GM18511 (cell line): ENCODE measurements at regions not wholly inside any gene's neighbourhood (a gene's known extent, or its start where the extent isn't known, plus 50 kb on each side); places are given as distances from the start of the nearest gene placed in this dataset.
"Not testable (repeated sequence)": the region's sequence is repeated elsewhere in the genome, so short reads cannot be mapped to it uniquely, and the experiment has no call there.

Source experiments
- ATAC-seq: cut with Tn5 transposase; IDR thresholded peaks from one replicate; pipeline ENCODE4 v1.9.1; 2021; ENCODE audit warnings: mild to moderate bottlenecking, moderate library complexity; ENCODE audit not compliant: unreplicated experiment

GRCh38 chr5:121429761-121430160 lies 421.9 kb upstream of the FTMT start:
- ATAC-seq = no peak

- ATAC-seq = no peak
These were observed 421.1 kb upstream of the FTMT start for GRCh38 chr5:121430538-121430937.

GRCh38 chr5:121445511-121445910 lies 406.2 kb upstream of the FTMT start:
- ATAC-seq = no peak

GRCh38 chr5:121462441-121462840 lies 389.2 kb upstream of the FTMT start:
- ATAC-seq = no peak

- not testable (repeated sequence) for ATAC-seq
These were observed 380.5 kb upstream of the FTMT start for GRCh38 chr5:121471222-121471621.

- no peak for ATAC-seq
These were observed 373.0 kb upstream of the FTMT start for GRCh38 chr5:121478636-121479035.

GRCh38 chr5:121479337-121479736 lies 372.3 kb upstream of the FTMT start:
- ATAC-seq = no peak

- no peak for ATAC-seq
These were observed 366.4 kb upstream of the FTMT start for GRCh38 chr5:121485281-121485680.

- not testable (repeated sequence) for ATAC-seq
These were observed 365.7 kb upstream of the FTMT start for GRCh38 chr5:121485999-121486398.

GRCh38 chr5:121489972-121490371 lies 361.7 kb upstream of the FTMT start:
- no peak for ATAC-seq

GRCh38 chr5:121497176-121497575 lies 354.5 kb upstream of the FTMT start:
- ATAC-seq = no peak

GRCh38 chr5:121500310-121500709 lies 351.4 kb upstream of the FTMT start:
- no peak for ATAC-seq

- no peak for ATAC-seq
These were observed 348.4 kb upstream of the FTMT start for GRCh38 chr5:121503111-121503840.

GRCh38 chr5:121516997-121517396 lies 334.7 kb upstream of the FTMT start:
- no peak for ATAC-seq

GRCh38 chr5:121525706-121526105 lies 326.0 kb upstream of the FTMT start:
- no peak for ATAC-seq

GRCh38 chr5:121526908-121527307 lies 324.8 kb upstream of the FTMT start:
- ATAC-seq = no peak

GRCh38 chr5:121533814-121534213 lies 317.9 kb upstream of the FTMT start:
- no peak for ATAC-seq

- ATAC-seq = no peak
These were observed 300.7 kb upstream of the FTMT start for GRCh38 chr5:121550989-121551388.

- ATAC-seq = no peak
These were observed 291.9 kb upstream of the FTMT start for GRCh38 chr5:121559832-121560231.

GRCh38 chr5:121572061-121572460 lies 279.6 kb upstream of the FTMT start:
- no peak for ATAC-seq

- no peak for ATAC-seq
These were observed 277.8 kb upstream of the FTMT start for GRCh38 chr5:121573721-121574382.

- no peak for ATAC-seq
These were observed 270.1 kb upstream of the FTMT start for GRCh38 chr5:121581588-121581987.

GRCh38 chr5:121596882-121597281 lies 254.8 kb upstream of the FTMT start:
- ATAC-seq = no peak
